Neural progenitor cell (in vitro differentiated cells): ENCODE measurements at regions not wholly inside any gene's neighbourhood (a gene's known extent, or its start where the extent isn't known, plus 50 kb on each side); places are given as distances from the start of the nearest gene placed in this dataset.

Experiments
- DNase-seq: peaks from one replicate; pipeline ENCODE4 v3.0.0-alpha.2; 2016; ENCODE audit warnings: low spot score
- H2AFZ ChIP-seq: fragments of 200-600 bp; sonication (generic); replicated peaks from 2 replicates; pipeline ENCODE4 v1.6.1; 2016; ENCODE audit warnings: antibody characterized with exemption
- H3F3A ChIP-seq: fragments of 200-600 bp; sonication (generic); 2 replicates; pipeline ENCODE4 v1.6.1; 2016; ENCODE audit warnings: antibody characterized with exemption, low read depth
- H3K27ac ChIP-seq: fragments of 200-600 bp; sonication (generic); 2 replicates; pipeline ENCODE4 v1.5.1; 2016; ENCODE audit warnings: mild to moderate bottlenecking
- H3K27me3 ChIP-seq: fragments of 200-600 bp; sonication (generic); 2 replicates; pipeline ENCODE4 v1.6.1; 2016; ENCODE audit warnings: mild to moderate bottlenecking, moderate library complexity
- H3K36me3 ChIP-seq: fragments of 200-600 bp; sonication (generic); 2 replicates; pipeline ENCODE4 v1.5.1; 2016
- H3K4me1 ChIP-seq: fragments of 200-600 bp; sonication (generic); 2 replicates; pipeline ENCODE4 v1.6.1; 2016; ENCODE audit warnings: mixed run types
- H3K4me2 ChIP-seq: fragments of 200-600 bp; sonication (generic); 2 replicates; pipeline ENCODE4 v1.6.1; 2016
- H3K4me3 ChIP-seq: fragments of 200-600 bp; sonication (generic); 2 replicates; pipeline ENCODE4 v1.5.1; 2016
- H3K79me2 ChIP-seq: fragments of 200-600 bp; sonication (generic); 2 replicates; pipeline ENCODE4 v1.6.1; 2016; ENCODE audit warnings: low read depth
- H3K9ac ChIP-seq: fragments of 200-600 bp; sonication (generic); 2 replicates; pipeline ENCODE4 v1.6.1; 2016
- H3K9me3 ChIP-seq: fragments of 200-600 bp; sonication (generic); 2 replicates; pipeline ENCODE4 v1.5.1; 2016; ENCODE audit warnings: low read depth
- H4K20me1 ChIP-seq: fragments of 200-600 bp; sonication (generic); 2 replicates; pipeline ENCODE4 v1.6.1; 2016; ENCODE audit warnings: low read depth
- H3K27ac Mint-ChIP-seq: 3 replicates; pipeline ENCODE4 v1.8.0; 2021; ENCODE audit warnings: mixed read lengths
- H3K27me3 Mint-ChIP-seq: 2 replicates; pipeline ENCODE4 v1.8.0; 2022; ENCODE audit warnings: low read depth, mild to moderate bottlenecking, inconsistent platforms, moderate library complexity, mixed read lengths; ENCODE audit not compliant: insufficient read depth
- H3K36me3 Mint-ChIP-seq: 3 replicates; pipeline ENCODE4 v1.8.0; 2021; ENCODE audit warnings: mixed read lengths
- H3K4me1 Mint-ChIP-seq: 3 replicates; pipeline ENCODE4 v1.8.0; 2021; ENCODE audit warnings: mixed read lengths
- H3K4me3 Mint-ChIP-seq: 3 replicates; pipeline ENCODE4 v1.8.0; 2021; ENCODE audit warnings: mild to moderate bottlenecking, moderate library complexity, mixed read lengths
- H3K9me3 Mint-ChIP-seq: 3 replicates; pipeline ENCODE4 v1.8.0; 2020; ENCODE audit warnings: mixed read lengths
- EZH2 ChIP-seq: fragments of 200-600 bp; sonication (generic); IDR thresholded peaks from 2 replicates; pipeline ENCODE4 v1.6.1; 2017; ENCODE audit warnings: antibody characterized with exemption, mild to moderate bottlenecking, moderate library complexity
- EZH2phosphoT487 ChIP-seq: fragments of 200-600 bp; sonication (generic); IDR thresholded peaks from 2 replicates; pipeline ENCODE4 v1.6.1; 2017; ENCODE audit warnings: antibody characterized with exemption
- TF ChIP-seq, protein P1 (sequence below): fragments of 200-600 bp; sonication (generic); IDR thresholded peaks from 2 replicates; pipeline ENCODE4 v1.5.1; 2017; ENCODE audit warnings: antibody characterized with exemption, mild to moderate bottlenecking

- H3K9ac ChIP-seq = no peak overlapping the region
- peaks cover 8% of the 10 kb centered on the region for H3K9me3 Mint-ChIP-seq
- DNase-seq = peak; percentile 2
- no peaks in the 10 kb centered on the region for H3K9me3 ChIP-seq
- H4K20me1 ChIP-seq = no peaks in the 10 kb centered on the region
- H3K27ac ChIP-seq = no peak overlapping the region
- no peak overlapping the region for H3K4me3 Mint-ChIP-seq
- H2AFZ ChIP-seq = peak overlapping the region; percentile 63
- no peak overlapping the region for H3K4me3 ChIP-seq
- no peak overlapping the region for H3K4me2 ChIP-seq
- H3K79me2 ChIP-seq = no peaks in the 10 kb centered on the region
- H3K27me3 ChIP-seq = no peaks in the 10 kb centered on the region
- no peaks in the 10 kb centered on the region for H3K4me1 Mint-ChIP-seq
- TF ChIP-seq, protein P1, sequence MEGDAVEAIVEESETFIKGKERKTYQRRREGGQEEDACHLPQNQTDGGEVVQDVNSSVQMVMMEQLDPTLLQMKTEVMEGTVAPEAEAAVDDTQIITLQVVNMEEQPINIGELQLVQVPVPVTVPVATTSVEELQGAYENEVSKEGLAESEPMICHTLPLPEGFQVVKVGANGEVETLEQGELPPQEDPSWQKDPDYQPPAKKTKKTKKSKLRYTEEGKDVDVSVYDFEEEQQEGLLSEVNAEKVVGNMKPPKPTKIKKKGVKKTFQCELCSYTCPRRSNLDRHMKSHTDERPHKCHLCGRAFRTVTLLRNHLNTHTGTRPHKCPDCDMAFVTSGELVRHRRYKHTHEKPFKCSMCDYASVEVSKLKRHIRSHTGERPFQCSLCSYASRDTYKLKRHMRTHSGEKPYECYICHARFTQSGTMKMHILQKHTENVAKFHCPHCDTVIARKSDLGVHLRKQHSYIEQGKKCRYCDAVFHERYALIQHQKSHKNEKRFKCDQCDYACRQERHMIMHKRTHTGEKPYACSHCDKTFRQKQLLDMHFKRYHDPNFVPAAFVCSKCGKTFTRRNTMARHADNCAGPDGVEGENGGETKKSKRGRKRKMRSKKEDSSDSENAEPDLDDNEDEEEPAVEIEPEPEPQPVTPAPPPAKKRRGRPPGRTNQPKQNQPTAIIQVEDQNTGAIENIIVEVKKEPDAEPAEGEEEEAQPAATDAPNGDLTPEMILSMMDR = no peak
- no peak for TF ChIP-seq EZH2phosphoT487
- no peak for TF ChIP-seq EZH2
- H3K36me3 ChIP-seq = no peaks in the 10 kb centered on the region
- no peaks in the 10 kb centered on the region for H3K4me1 ChIP-seq
- H3K27ac Mint-ChIP-seq = no peak overlapping the region
- H3K27me3 Mint-ChIP-seq = no peaks in the 10 kb centered on the region
- H3F3A ChIP-seq = no peaks in the 10 kb centered on the region
- H3K36me3 Mint-ChIP-seq = no peaks in the 10 kb centered on the region
These were observed 134.4 kb upstream of the OR4E1 start for GRCh38 chr14:21807975-21808374.

DNA sequence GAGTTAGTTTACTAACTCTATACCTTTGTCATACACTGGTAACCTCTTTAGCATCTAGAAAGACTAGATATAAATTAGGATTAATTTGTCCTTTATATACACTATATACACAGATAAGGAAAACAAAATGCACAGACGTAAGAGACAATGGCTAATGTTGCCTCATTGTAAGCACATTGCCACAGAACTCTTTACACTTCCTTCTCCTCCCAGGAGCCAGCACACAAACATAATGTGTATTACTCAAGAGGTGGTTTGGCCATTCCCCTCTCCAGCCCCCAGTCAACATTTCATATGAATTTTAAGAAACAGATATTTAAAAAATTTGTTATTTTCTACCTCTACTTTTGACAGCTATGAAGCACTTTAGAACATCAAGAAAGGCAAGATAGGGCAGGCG is 131.4 kb upstream of the OR4E1 start:
- H3K27me3 Mint-ChIP-seq = no peaks in the 10 kb centered on the region
- no peak overlapping the region for H3K4me2 ChIP-seq
- H3K36me3 ChIP-seq = no peaks in the 10 kb centered on the region
- no peaks in the 10 kb centered on the region for H3K79me2 ChIP-seq
- H3K4me1 Mint-ChIP-seq = no peaks in the 10 kb centered on the region
- H4K20me1 ChIP-seq = no peaks in the 10 kb centered on the region
- no peak overlapping the region for H3K27ac ChIP-seq
- no peak for DNase-seq
- H3K27me3 ChIP-seq = no peaks in the 10 kb centered on the region
- H2AFZ ChIP-seq = no peak overlapping the region
- no peak overlapping the region for H3K27ac Mint-ChIP-seq
- no peak overlapping the region for H3K9ac ChIP-seq
- TF ChIP-seq EZH2phosphoT487 (no peak), EZH2 (no peak)
- TF ChIP-seq, protein P1 = no peak
- H3F3A ChIP-seq = no peaks in the 10 kb centered on the region
- H3K9me3 ChIP-seq = no peaks in the 10 kb centered on the region
- H3K4me3 Mint-ChIP-seq = no peak overlapping the region
- no peaks in the 10 kb centered on the region for H3K4me1 ChIP-seq
- no peak overlapping the region for H3K4me3 ChIP-seq
- peaks cover 8% of the 10 kb centered on the region for H3K9me3 Mint-ChIP-seq
- no peaks in the 10 kb centered on the region for H3K36me3 Mint-ChIP-seq

GRCh38 chr14:21802441-21802840 is 128.8 kb upstream of the OR4E1 start:
- TF ChIP-seq, protein P1 = no peak
- no peak for TF ChIP-seq EZH2phosphoT487
- no peak for TF ChIP-seq EZH2

More at GRCh38 chr14:21802441-21802840, 128.8 kb upstream of the OR4E1 start:
- H3K4me1 ChIP-seq = no peaks in the 10 kb centered on the region
- DNase-seq = no peak
- H3F3A ChIP-seq = no peaks in the 10 kb centered on the region
- H3K9me3 ChIP-seq = no peaks in the 10 kb centered on the region
- H3K79me2 ChIP-seq = no peaks in the 10 kb centered on the region
- H3K27me3 ChIP-seq = no peaks in the 10 kb centered on the region
- H3K9ac ChIP-seq = no peak overlapping the region
- H3K27ac Mint-ChIP-seq = no peak overlapping the region
- no peak overlapping the region for H3K27ac ChIP-seq
- H3K36me3 Mint-ChIP-seq = no peaks in the 10 kb centered on the region
- H3K36me3 ChIP-seq = no peaks in the 10 kb centered on the region
- peaks cover 8% of the 10 kb centered on the region for H3K9me3 Mint-ChIP-seq
- no peak overlapping the region for H2AFZ ChIP-seq
- no peak overlapping the region for H3K4me2 ChIP-seq
- H3K4me1 Mint-ChIP-seq = no peaks in the 10 kb centered on the region
- no peaks in the 10 kb centered on the region for H4K20me1 ChIP-seq
- H3K4me3 Mint-ChIP-seq = no peak overlapping the region
- no peak overlapping the region for H3K4me3 ChIP-seq
- no peaks in the 10 kb centered on the region for H3K27me3 Mint-ChIP-seq
